Peyer's patch (tissue), 4 donors: ENCODE measurements at regions not wholly inside any gene's neighbourhood (a gene's known extent, or its start where the extent isn't known, plus 50 kb on each side); places are given as distances from the start of the nearest gene placed in this dataset.

ENCODE experiments used
- DNase-seq, 3 donors: peaks; one replicate each; pipeline ENCODE4 v3.0.0-alpha.2; 2017 to 2019
- H3K27ac ChIP-seq, 4 donors: fragments of 200-600 bp; sonication (generic); one replicate each; pipeline ENCODE4 v1.5.1; 2016 to 2019
- H3K27me3 ChIP-seq, 2 donors: fragments of 200-600 bp; sonication (generic); one replicate each; pipeline ENCODE4 v1.5.1; 2019
- H3K36me3 ChIP-seq, 3 donors: fragments of 200-600 bp; sonication (generic); one replicate each; pipeline ENCODE4 v1.5.1; 2016 to 2019
- H3K4me1 ChIP-seq, 4 donors: fragments of 200-600 bp; sonication (generic); one replicate each; pipeline ENCODE4 v1.5.1; 2016 to 2019
- H3K4me3 ChIP-seq, 4 donors: fragments of 200-600 bp; sonication (generic); 1 replicate in 3 of 4; 2 replicates in 1 of 4; pipeline ENCODE4 v1.5.1; 2016 to 2019; ENCODE audit warnings: mild to moderate bottlenecking in 1 of 4
- H3K9me3 ChIP-seq, 4 donors: fragments of 200-600 bp; sonication (generic); one replicate each; pipeline ENCODE4 v1.5.1; 2016 to 2019; ENCODE audit warnings: mild to moderate bottlenecking in 1 of 4
- CTCF ChIP-seq, 6 experiments: fragments of 450-650 bp in 4 of 6; fragments of 200-600 bp in 2 of 6; sonication (generic) in 1 of 6; IDR thresholded peaks; one replicate each; pipeline ENCODE4 v1.5.1; 2017 to 2019; ENCODE audit warnings: antibody characterized with exemption in 6 of 6, mild to moderate bottlenecking in 3 of 6, moderate library complexity in 1 of 6
- POLR2A ChIP-seq, 2 donors: fragments of 450-650 bp; IDR thresholded peaks; one replicate each; pipeline ENCODE4 v1.5.1; 2017; ENCODE audit warnings: antibody characterized with exemption in 2 of 2, mild to moderate bottlenecking in 2 of 2, moderate library complexity in 2 of 2

GRCh38 chr5:90174236-90174635 lies 235.3 kb downstream of the CETN3 start:
- no peaks in the 10 kb centered on the region for H3K9me3 ChIP-seq

GRCh38 chr5:90173299-90174030 lies 236.1 kb downstream of the CETN3 start:
- no peaks in the 10 kb centered on the region for H3K36me3 ChIP-seq
- H3K4me3 ChIP-seq: no peak overlapping the region
- H3K4me1 ChIP-seq: no peaks in the 10 kb centered on the region
- no peaks in the 10 kb centered on the region for H3K27me3 ChIP-seq
- no peak for TF ChIP-seq POLR2A (IDR thresholded peaks at IDR 0.05)
- no peak for TF ChIP-seq CTCF (IDR thresholded peaks at IDR 0.05)
- H3K27ac ChIP-seq: no peak overlapping the region
- DNase-seq: no peak
- no peaks in the 10 kb centered on the region for H3K9me3 ChIP-seq

More at GRCh38 chr5:90174236-90174635, 235.3 kb downstream of the CETN3 start:
- no peak overlapping the region for H3K4me3 ChIP-seq
- no peaks in the 10 kb centered on the region for H3K4me1 ChIP-seq
- no peak overlapping the region for H3K27ac ChIP-seq
- TF ChIP-seq POLR2A (IDR thresholded peaks at IDR 0.05): no peak
- TF ChIP-seq CTCF (IDR thresholded peaks at IDR 0.05): no peak
- no peaks in the 10 kb centered on the region for H3K27me3 ChIP-seq
- no peak for DNase-seq
- H3K36me3 ChIP-seq: no peaks in the 10 kb centered on the region

GRCh38 chr5:90171466-90171865 lies 238.1 kb downstream of the CETN3 start:
- no peak overlapping the region for H3K27ac ChIP-seq
- H3K36me3 ChIP-seq: no peaks in the 10 kb centered on the region
- DNase-seq: no peak
- H3K9me3 ChIP-seq: no peaks in the 10 kb centered on the region
- TF ChIP-seq POLR2A (IDR thresholded peaks at IDR 0.05) (no peak), CTCF (IDR thresholded peaks at IDR 0.05) (no peak)
- H3K27me3 ChIP-seq: no peaks in the 10 kb centered on the region
- H3K4me3 ChIP-seq: no peak overlapping the region
- H3K4me1 ChIP-seq: no peaks in the 10 kb centered on the region

- Histone ChIP-seq H3K27me3 (no peaks in the 10 kb centered on the region), H3K9me3 (no peaks in the 10 kb centered on the region), H3K4me1 (no peaks in the 10 kb centered on the region), H3K36me3 (no peaks in the 10 kb centered on the region), H3K27ac (no peak overlapping the region), H3K4me3 (no peak overlapping the region)
- DNase-seq: no peak
- TF ChIP-seq CTCF (IDR thresholded peaks at IDR 0.05) (no peak), POLR2A (IDR thresholded peaks at IDR 0.05) (no peak)
These were observed 239.3 kb downstream of the CETN3 start for GRCh38 chr5:90170261-90170660.

- Histone ChIP-seq H3K4me1 (no peaks in the 10 kb centered on the region), H3K27ac (no peak overlapping the region), H3K4me3 (no peak overlapping the region), H3K36me3 (no peaks in the 10 kb centered on the region), H3K9me3 (no peaks in the 10 kb centered on the region), H3K27me3 (no peaks in the 10 kb centered on the region)
- TF ChIP-seq POLR2A (IDR thresholded peaks at IDR 0.05) (no peak), CTCF (IDR thresholded peaks at IDR 0.05) (no peak)
- no peak for DNase-seq
These were observed 240.5 kb downstream of the CETN3 start for GRCh38 chr5:90169078-90169477.
